SU-DHL-6 (cell line): ENCODE measurements at regions not wholly inside any gene's neighbourhood (a gene's known extent, or its start where the extent isn't known, plus 50 kb on each side); places are given as distances from the start of the nearest gene placed in this dataset.

Experiments
- H2AFZ ChIP-seq: fragments of 200-600 bp; sonication (generic); 2 replicates; pipeline ENCODE4 v1.6.1; 2014; ENCODE audit warnings: low read depth, mild to moderate bottlenecking, moderate library complexity, mixed read lengths, antibody characterized with exemption, low read length; ENCODE audit not compliant: severe bottlenecking
- H3F3A ChIP-seq: fragments of 200-600 bp; shearing (Covaris generic); 2 replicates; pipeline ENCODE4 v1.6.0; 2016; ENCODE audit warnings: antibody characterized with exemption, mild to moderate bottlenecking; ENCODE audit not compliant: insufficient read depth
- H3K27ac ChIP-seq: fragments of 200-600 bp; sonication (generic); 2 replicates; pipeline ENCODE4 v1.5.1; 2016; ENCODE audit warnings: low read depth, mild to moderate bottlenecking, low read length, moderate library complexity, mixed read lengths
- H3K27me3 ChIP-seq: fragments of 200-600 bp; sonication (generic), shearing (Covaris generic); 2 replicates; pipeline ENCODE4 v1.6.0; 2014; ENCODE audit warnings: mild to moderate bottlenecking, low read length
- H3K36me3 ChIP-seq: fragments of 200-600 bp; sonication (generic); 2 replicates; pipeline ENCODE4 v1.6.1; 2014; ENCODE audit warnings: mild to moderate bottlenecking, low read length, mixed read lengths
- H3K4me2 ChIP-seq: fragments of 300-600, 200-600 bp; shearing (Covaris generic), sonication (generic); 2 replicates; pipeline ENCODE4 v1.6.0; 2014; ENCODE audit warnings: low read length, low read depth, mild to moderate bottlenecking; ENCODE audit not compliant: poor library complexity, severe bottlenecking
- H3K4me3 ChIP-seq: fragments of 200-600 bp; sonication (generic); 2 replicates; pipeline ENCODE4 v1.5.1; 2014; ENCODE audit warnings: antibody characterized with exemption, low read length, mild to moderate bottlenecking, mixed read lengths; ENCODE audit not compliant: insufficient read depth, poor library complexity, severe bottlenecking
- H3K79me2 ChIP-seq: fragments of 200-600 bp; sonication (generic); 2 replicates; pipeline ENCODE4 v1.6.1; 2014; ENCODE audit warnings: mild to moderate bottlenecking, low read length, moderate library complexity; ENCODE audit not compliant: insufficient read depth
- H3K9ac ChIP-seq: fragments of 200-600 bp; sonication (generic); 2 replicates; pipeline ENCODE4 v1.7.0; 2014; ENCODE audit warnings: mild to moderate bottlenecking, low read length
- H3K9me2 ChIP-seq: fragments of 200-600 bp; sonication (generic); replicated peaks from 2 replicates; pipeline ENCODE4 v1.6.1; 2014; ENCODE audit warnings: low read length; ENCODE audit not compliant: insufficient read depth
- H3K9me3 ChIP-seq: fragments of 200-600 bp; sonication (generic); 2 replicates; pipeline ENCODE4 v1.6.1; 2014; ENCODE audit warnings: low read length, mixed read lengths; ENCODE audit not compliant: insufficient read depth
- H4K20me1 ChIP-seq: fragments of 200-600 bp; sonication (generic); 2 replicates; pipeline ENCODE4 v1.6.1; 2014; ENCODE audit warnings: low read depth, mild to moderate bottlenecking, antibody characterized with exemption, low read length, moderate library complexity, mixed read lengths
- EZH2phosphoT487 ChIP-seq: fragments of 200-600 bp; sonication (generic), shearing (Covaris generic); conservative IDR thresholded peaks from 2 replicates; pipeline ENCODE4 v1.6.1; 2018; ENCODE audit warnings: mild to moderate bottlenecking, antibody characterized with exemption, low read length, moderate library complexity, mixed read lengths
- TF ChIP-seq, protein P1 (sequence below): fragments of 200-600 bp; sonication (generic); IDR thresholded peaks from one replicate; pipeline ENCODE4 v1.5.1; 2017; ENCODE audit warnings: antibody characterized with exemption, mild to moderate bottlenecking, low read length, moderate library complexity; ENCODE audit not compliant: insufficient read depth, poor library complexity, severe bottlenecking

- Histone ChIP-seq H3K79me2 (no peaks in the 10 kb centered on the region), H3K4me3 (no peak overlapping the region), H3K27ac (no peak overlapping the region), H3K36me3 (no peaks in the 10 kb centered on the region), H3K27me3 (no peaks in the 10 kb centered on the region), H3K9me3 (no peaks in the 10 kb centered on the region), H4K20me1 (no peaks in the 10 kb centered on the region), H3K9ac (no peak overlapping the region), H3K4me2 (no peak overlapping the region), H3K9me2 (no peaks in the 10 kb centered on the region), H3F3A (no peaks in the 10 kb centered on the region), H2AFZ (no peak overlapping the region)
- TF ChIP-seq, protein P1, sequence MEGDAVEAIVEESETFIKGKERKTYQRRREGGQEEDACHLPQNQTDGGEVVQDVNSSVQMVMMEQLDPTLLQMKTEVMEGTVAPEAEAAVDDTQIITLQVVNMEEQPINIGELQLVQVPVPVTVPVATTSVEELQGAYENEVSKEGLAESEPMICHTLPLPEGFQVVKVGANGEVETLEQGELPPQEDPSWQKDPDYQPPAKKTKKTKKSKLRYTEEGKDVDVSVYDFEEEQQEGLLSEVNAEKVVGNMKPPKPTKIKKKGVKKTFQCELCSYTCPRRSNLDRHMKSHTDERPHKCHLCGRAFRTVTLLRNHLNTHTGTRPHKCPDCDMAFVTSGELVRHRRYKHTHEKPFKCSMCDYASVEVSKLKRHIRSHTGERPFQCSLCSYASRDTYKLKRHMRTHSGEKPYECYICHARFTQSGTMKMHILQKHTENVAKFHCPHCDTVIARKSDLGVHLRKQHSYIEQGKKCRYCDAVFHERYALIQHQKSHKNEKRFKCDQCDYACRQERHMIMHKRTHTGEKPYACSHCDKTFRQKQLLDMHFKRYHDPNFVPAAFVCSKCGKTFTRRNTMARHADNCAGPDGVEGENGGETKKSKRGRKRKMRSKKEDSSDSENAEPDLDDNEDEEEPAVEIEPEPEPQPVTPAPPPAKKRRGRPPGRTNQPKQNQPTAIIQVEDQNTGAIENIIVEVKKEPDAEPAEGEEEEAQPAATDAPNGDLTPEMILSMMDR = no peak
- no peak for TF ChIP-seq EZH2phosphoT487
Observed at GRCh38 chr5:117794847-117795246, 1193.5 kb downstream of the DTWD2 start.

DNA sequence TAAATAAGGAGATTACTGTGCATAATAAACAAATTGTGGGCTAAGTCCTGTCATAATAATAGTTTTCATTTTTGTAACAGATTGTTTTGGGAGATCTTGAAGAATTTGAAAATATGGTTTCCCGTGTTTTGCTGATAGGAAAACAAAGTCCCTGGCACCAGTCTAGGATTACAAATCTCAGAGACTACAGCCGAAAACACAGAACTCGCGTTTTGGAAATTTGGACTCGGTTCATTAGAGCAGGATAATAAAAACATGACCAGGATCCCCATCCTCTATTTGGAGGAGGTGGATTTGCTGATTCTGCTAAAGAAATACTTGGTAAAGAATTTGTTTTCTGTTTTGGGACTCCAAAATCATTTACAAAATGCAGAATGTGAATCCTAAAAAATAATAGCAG, 1194.4 kb downstream of the DTWD2 start:
- H3K9me2 ChIP-seq = no peaks in the 10 kb centered on the region
- no peak overlapping the region for H3K27ac ChIP-seq
- H3F3A ChIP-seq = no peaks in the 10 kb centered on the region
- no peaks in the 10 kb centered on the region for H4K20me1 ChIP-seq
- H3K4me2 ChIP-seq = no peak overlapping the region
- H3K36me3 ChIP-seq = no peaks in the 10 kb centered on the region
- no peaks in the 10 kb centered on the region for H3K9me3 ChIP-seq
- H3K79me2 ChIP-seq = no peaks in the 10 kb centered on the region
- no peak for TF ChIP-seq EZH2phosphoT487
- TF ChIP-seq, protein P1 = no peak
- no peak overlapping the region for H2AFZ ChIP-seq
- no peaks in the 10 kb centered on the region for H3K27me3 ChIP-seq
- no peak overlapping the region for H3K4me3 ChIP-seq
- no peak overlapping the region for H3K9ac ChIP-seq

DNA sequence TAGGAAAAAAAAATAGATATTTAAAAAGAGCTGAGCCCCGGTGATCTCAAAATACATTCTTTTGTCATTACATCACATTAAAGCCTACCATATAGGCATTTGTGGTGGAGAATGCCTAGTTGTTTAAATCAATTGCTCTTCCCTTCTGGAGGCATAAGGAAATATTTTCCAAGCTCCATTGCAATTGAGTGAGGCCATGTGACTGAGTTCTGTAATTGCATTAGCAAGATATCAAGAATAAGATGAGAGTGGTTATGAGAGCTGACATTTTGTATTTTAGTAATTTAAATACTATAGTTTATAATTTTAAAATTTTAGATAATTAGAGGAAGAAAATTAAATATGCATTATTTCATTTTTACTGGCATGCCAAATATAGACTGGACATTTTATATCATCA, 1195.9 kb downstream of the DTWD2 start:
- H3K27ac ChIP-seq = no peak overlapping the region
- H3K9me2 ChIP-seq = no peaks in the 10 kb centered on the region
- H3K4me3 ChIP-seq = no peak overlapping the region
- no peak overlapping the region for H2AFZ ChIP-seq
- H3K36me3 ChIP-seq = no peaks in the 10 kb centered on the region
- TF ChIP-seq EZH2phosphoT487 = no peak
- TF ChIP-seq, protein P1 = no peak
- H3F3A ChIP-seq = no peaks in the 10 kb centered on the region
- no peaks in the 10 kb centered on the region for H3K79me2 ChIP-seq
- no peaks in the 10 kb centered on the region for H3K27me3 ChIP-seq
- no peak overlapping the region for H3K4me2 ChIP-seq
- no peaks in the 10 kb centered on the region for H3K9me3 ChIP-seq
- no peak overlapping the region for H3K9ac ChIP-seq
- no peaks in the 10 kb centered on the region for H4K20me1 ChIP-seq
